K562 (cell line): ENCODE measurements at regions not wholly inside any gene's neighbourhood (a gene's known extent, or its start where the extent isn't known, plus 50 kb on each side); places are given as distances from the start of the nearest gene placed in this dataset.

ENCODE experiments used
- ATAC-seq: fragments of 200-7000 bp; cut with Tn5 transposase; 3 replicates; pipeline ENCODE4 v1.9.1; 2020; ENCODE audit warnings: moderate library complexity
- BruUV-seq: library from RNA; stranded (reverse); fragments of 400-500 nt; replicated peaks from 2 replicates; lab custom pipeline; 2021; lab: Mats Ljungman, UMichigan
- CTCF ChIA-PET: fragments of 300-600 bp; formaldehyde crosslinking; extraction: SDS; loops from one replicate; lab custom pipeline; 2021; ENCODE audit warnings: low intra/inter-chr PET ratio; lab: Yijun Ruan, JAX
- POLR2A ChIA-PET: fragments of 300-600, 350-650 bp; sonication (Branson Sonifier 250); formaldehyde crosslinking; extraction: SDS; loops from one replicate; lab custom pipeline; 2021; ENCODE audit warnings: antibody characterized with exemption, inconsistent platforms; lab: Yijun Ruan, JAX
- DNase-seq, 4 experiments: peaks; one replicate each; pipeline versions ENCODE4 v3.0.0 to v3.0.0-alpha.2; 2011 to 2018; ENCODE audit warnings: low spot score in 3 of 4, mixed read lengths in 3 of 4; ENCODE audit errors: extremely low read depth in 1 of 4
- FAIRE-seq: peaks from 2 replicates; lab custom pipeline; 2011; peaks lifted over from hg19 to GRCh38; lab: Jason Lieb, UNC
- H2AFZ ChIP-seq: 2 replicates; pipeline ENCODE4 v1.6.0; 2011; ENCODE audit warnings: low read depth, low read length, control low read depth, inconsistent platforms
- H3K27ac ChIP-seq: fragments of 200-600 bp; 3 replicates; pipeline ENCODE4 v1.8.0; 2011; ENCODE audit warnings: low read depth, mild to moderate bottlenecking, control low read depth, inconsistent platforms, low read length, moderate library complexity, mixed read lengths; ENCODE audit errors: extremely low read depth
- H3K27me3 ChIP-seq, 2 experiments: fragments of 300-600 bp in 1 of 2; 2 replicates in 1 of 2; 3 replicates in 1 of 2; pipeline versions ENCODE4 v1.6.0 to v1.8.0; 2011; ENCODE audit warnings: inconsistent platforms in 2 of 2, low read length in 2 of 2, mild to moderate bottlenecking in 1 of 2, mixed read lengths in 1 of 2, moderate library complexity in 1 of 2; ENCODE audit not compliant: control insufficient read depth in 2 of 2, insufficient read depth in 2 of 2
- H3K36me3 ChIP-seq: fragments of 300-600 bp; 3 replicates; pipeline ENCODE4 v1.8.0; 2011; ENCODE audit warnings: mild to moderate bottlenecking, low read length, inconsistent platforms; ENCODE audit not compliant: control insufficient read depth, insufficient read depth
- H3K4me1 ChIP-seq, 2 experiments: fragments of 200-600 bp in 1 of 2; replicated peaks in 1 of 2; 2 replicates in 1 of 2; 3 replicates in 1 of 2; pipeline versions ENCODE4 v1.5.1 to v1.8.0; 2011; ENCODE audit warnings: inconsistent platforms in 2 of 2, low read length in 2 of 2, mild to moderate bottlenecking in 1 of 2, mixed read lengths in 1 of 2, moderate library complexity in 1 of 2; ENCODE audit not compliant: control insufficient read depth in 2 of 2, insufficient read depth in 2 of 2
- H3K4me2 ChIP-seq: 2 replicates; pipeline ENCODE4 v1.6.1; 2011; ENCODE audit warnings: low read length, control low read depth, inconsistent platforms, mixed read lengths; ENCODE audit not compliant: insufficient read depth
- H3K4me3 ChIP-seq: fragments of 200-600 bp; sonication (generic), shearing (Covaris generic); 2 replicates; pipeline ENCODE4 v1.5.1; 2016; ENCODE audit warnings: control low read depth, inconsistent platforms
- H3K79me2 ChIP-seq: fragments of 200-600 bp; 3 replicates; pipeline ENCODE4 v1.8.0; 2011; ENCODE audit warnings: low read length, inconsistent platforms; ENCODE audit not compliant: control insufficient read depth, insufficient read depth
- H3K9ac ChIP-seq, 2 experiments: 2 replicates each; pipeline versions ENCODE4 v1.6.0 to v1.6.1; 2011; ENCODE audit warnings: low read depth in 2 of 2, low read length in 2 of 2, control low read depth in 1 of 2, inconsistent platforms in 1 of 2, mild to moderate bottlenecking in 1 of 2, mixed read lengths in 1 of 2; ENCODE audit not compliant: insufficient read depth in 1 of 2
- H3K9me1 ChIP-seq: one replicate; pipeline ENCODE4 v1.6.0; 2011; ENCODE audit warnings: inconsistent platforms, mild to moderate bottlenecking, low read length, moderate library complexity; ENCODE audit not compliant: control insufficient read depth, insufficient read depth
- H3K9me3 ChIP-seq: replicated peaks from 2 replicates; pipeline ENCODE4 v1.5.1; 2011; ENCODE audit warnings: low read depth, low read length, inconsistent platforms; ENCODE audit not compliant: control insufficient read depth, insufficient read depth
- H4K20me1 ChIP-seq: replicated peaks from 2 replicates; pipeline ENCODE4 v1.6.1; 2011; ENCODE audit warnings: low read length, inconsistent platforms, mixed read lengths; ENCODE audit not compliant: control insufficient read depth, insufficient read depth
- ELF1 ChIP-seq: fragments of 200-800 bp; sonication (Bioruptor generic); IDR thresholded peaks from 2 replicates; pipeline ENCODE4 v1.6.1; 2016; ENCODE audit warnings: missing genetic modification characterization, missing compliant biosample characterization
- NUFIP1 ChIP-seq: fragments of 450-650 bp; IDR thresholded peaks from 2 replicates; pipeline ENCODE4 v1.6.1; 2018; ENCODE audit not compliant: partially characterized antibody
- TAL1 ChIP-seq: fragments of 450-650 bp; IDR thresholded peaks from 2 replicates; pipeline ENCODE4 v1.6.1; 2016; ENCODE audit warnings: mild to moderate bottlenecking
- ZNF263 ChIP-seq: sonication (generic); formaldehyde crosslinking; IDR thresholded peaks from 2 replicates; pipeline ENCODE4 v1.8.0; 2022; ENCODE audit warnings: mild to moderate bottlenecking, missing genetic modification reagents, borderline replicate concordance
- WGBS: fragments of 100-300 bp; shearing (Covaris generic); methylation state at CpG from one replicate; pipeline ENCODE4 v1.1.6; 2016; ENCODE audit warnings: low coverage, mixed read lengths; ENCODE audit not compliant: insufficient coverage; ENCODE audit errors: missing lambda C conversion rate; 5-methylcytosine and 5-hydroxymethylcytosine counted together
- in situ Hi-C: fragments of 300-500 bp; cut with MboI; formaldehyde crosslinking; loops from 4 replicates; pipeline ENCODE4 v1.15.0; 2018; ENCODE audit warnings: inconsistent platforms, mixed read lengths
- intact Hi-C: fragments of 100-400 bp; cut with micrococcal nuclease; formaldehyde crosslinking; loops from 2 replicates; pipeline ENCODE4 v1.14.2; 2022
- TF ChIP-seq, protein P1 (sequence below): fragments of 450-650 bp; IDR thresholded peaks from 2 replicates; pipeline ENCODE4 v1.6.1; 2016

DNA sequence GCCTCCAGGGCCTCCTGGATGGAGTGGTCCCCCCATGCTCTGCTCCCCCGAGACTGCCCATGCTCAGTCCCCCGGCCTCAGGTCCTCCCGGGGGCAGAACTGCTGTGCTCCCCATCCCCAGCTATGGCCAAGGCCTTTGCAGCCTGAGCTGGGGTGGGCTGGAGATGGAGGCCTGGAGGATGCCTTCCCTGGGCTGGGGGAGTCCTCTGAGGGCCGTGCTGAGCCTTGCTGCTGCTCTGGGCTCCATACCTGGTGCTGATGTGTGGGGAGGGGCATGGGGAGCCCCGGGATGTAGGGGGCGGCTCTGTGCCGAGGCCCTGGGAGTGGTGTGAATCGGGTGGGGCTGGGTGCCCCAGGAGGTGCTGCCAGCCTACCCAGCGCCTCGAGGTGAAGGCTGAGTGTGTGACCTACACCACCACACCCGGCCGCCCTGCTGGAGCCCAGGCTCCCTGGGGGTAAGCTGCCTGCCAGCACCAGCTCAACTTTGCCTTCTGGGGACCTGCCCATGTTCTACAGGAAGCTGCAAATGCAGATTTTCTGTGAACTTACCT, 109.5 kb downstream of the UNCX start:
- 3% methylated on average over 9 of the region's 12 CpGs for WGBS
- Histone ChIP-seq H4K20me1 (no peaks in the 10 kb centered on the region; the same call in 1 of the 2 replicates), H3K79me2 (no peaks in the 10 kb centered on the region), H3K9me1 (no peaks in the 10 kb centered on the region), H3K4me1 (peaks cover 0 to 13% of the 10 kb centered on the region in 2 experiments; a peak in 1 of 5 replicates), H3K4me2 (no peak overlapping the region), H3K27ac (no peak overlapping the region), H3K27me3 (peaks cover 18 to 61% of the 10 kb centered on the region in 2 experiments; a peak in 3 of 5 replicates), H3K9ac (no peak overlapping the region), H3K36me3 (no peaks in the 10 kb centered on the region), H3K9me3 (no peaks in the 10 kb centered on the region), H2AFZ (no peak overlapping the region), H3K4me3 (no peak overlapping the region)
- DNase-seq (no peak), ATAC-seq (no peak), FAIRE-seq (no peak)
- in situ Hi-C loops (no loop called here), intact Hi-C loops (no loop called here)
- BruUV-seq: no TSS peak
- ChIA-PET CTCF (interaction anchor here (0.6 kb wide), 1 partner anchor 165 kb away, joined by 8 read pairs; no protein-coding TSS in a partner anchor), POLR2A (no interaction called here)
- TF ChIP-seq, protein P1, sequence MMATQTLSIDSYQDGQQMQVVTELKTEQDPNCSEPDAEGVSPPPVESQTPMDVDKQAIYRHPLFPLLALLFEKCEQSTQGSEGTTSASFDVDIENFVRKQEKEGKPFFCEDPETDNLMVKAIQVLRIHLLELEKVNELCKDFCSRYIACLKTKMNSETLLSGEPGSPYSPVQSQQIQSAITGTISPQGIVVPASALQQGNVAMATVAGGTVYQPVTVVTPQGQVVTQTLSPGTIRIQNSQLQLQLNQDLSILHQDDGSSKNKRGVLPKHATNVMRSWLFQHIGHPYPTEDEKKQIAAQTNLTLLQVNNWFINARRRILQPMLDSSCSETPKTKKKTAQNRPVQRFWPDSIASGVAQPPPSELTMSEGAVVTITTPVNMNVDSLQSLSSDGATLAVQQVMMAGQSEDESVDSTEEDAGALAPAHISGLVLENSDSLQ: no peak
- TF ChIP-seq ZNF263 (CRISPR knock-in tag): peak; percentile 52; the same call in 1 of the 2 replicates
- no peak for TF ChIP-seq ELF1 (tag)
- TF ChIP-seq TAL1: no peak
- no peak for TF ChIP-seq NUFIP1
